Peyer's patch (tissue), 4 donors: ENCODE measurements at regions not wholly inside any gene's neighbourhood (a gene's known extent, or its start where the extent isn't known, plus 50 kb on each side); places are given as distances from the start of the nearest gene placed in this dataset.

ENCODE experiments used
- POLR2A ChIP-seq, 2 donors: fragments of 450-650 bp; IDR thresholded peaks; one replicate each; pipeline ENCODE4 v1.5.1; 2017; ENCODE audit warnings: antibody characterized with exemption in 2 of 2, mild to moderate bottlenecking in 2 of 2, moderate library complexity in 2 of 2
- TF ChIP-seq, protein P1 (sequence below), 6 experiments: fragments of 450-650 bp in 4 of 6; fragments of 200-600 bp in 2 of 6; sonication (generic) in 1 of 6; IDR thresholded peaks; one replicate each; pipeline ENCODE4 v1.5.1; 2017 to 2019; ENCODE audit warnings: antibody characterized with exemption in 6 of 6, mild to moderate bottlenecking in 3 of 6, moderate library complexity in 1 of 6

- TF ChIP-seq, protein P1, sequence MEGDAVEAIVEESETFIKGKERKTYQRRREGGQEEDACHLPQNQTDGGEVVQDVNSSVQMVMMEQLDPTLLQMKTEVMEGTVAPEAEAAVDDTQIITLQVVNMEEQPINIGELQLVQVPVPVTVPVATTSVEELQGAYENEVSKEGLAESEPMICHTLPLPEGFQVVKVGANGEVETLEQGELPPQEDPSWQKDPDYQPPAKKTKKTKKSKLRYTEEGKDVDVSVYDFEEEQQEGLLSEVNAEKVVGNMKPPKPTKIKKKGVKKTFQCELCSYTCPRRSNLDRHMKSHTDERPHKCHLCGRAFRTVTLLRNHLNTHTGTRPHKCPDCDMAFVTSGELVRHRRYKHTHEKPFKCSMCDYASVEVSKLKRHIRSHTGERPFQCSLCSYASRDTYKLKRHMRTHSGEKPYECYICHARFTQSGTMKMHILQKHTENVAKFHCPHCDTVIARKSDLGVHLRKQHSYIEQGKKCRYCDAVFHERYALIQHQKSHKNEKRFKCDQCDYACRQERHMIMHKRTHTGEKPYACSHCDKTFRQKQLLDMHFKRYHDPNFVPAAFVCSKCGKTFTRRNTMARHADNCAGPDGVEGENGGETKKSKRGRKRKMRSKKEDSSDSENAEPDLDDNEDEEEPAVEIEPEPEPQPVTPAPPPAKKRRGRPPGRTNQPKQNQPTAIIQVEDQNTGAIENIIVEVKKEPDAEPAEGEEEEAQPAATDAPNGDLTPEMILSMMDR (IDR thresholded peaks at IDR 0.05): no peak
- TF ChIP-seq POLR2A (IDR thresholded peaks at IDR 0.05): no peak
Observed at GRCh38 chr1:8184301-8184700, 133.6 kb upstream of the SLC45A1 start.
